ENCODE measurements at regions not wholly inside any gene's neighbourhood (a gene's known extent, or its start where the extent isn't known, plus 50 kb on each side); places are given as distances from the start of the nearest gene placed in this dataset.

DNA sequence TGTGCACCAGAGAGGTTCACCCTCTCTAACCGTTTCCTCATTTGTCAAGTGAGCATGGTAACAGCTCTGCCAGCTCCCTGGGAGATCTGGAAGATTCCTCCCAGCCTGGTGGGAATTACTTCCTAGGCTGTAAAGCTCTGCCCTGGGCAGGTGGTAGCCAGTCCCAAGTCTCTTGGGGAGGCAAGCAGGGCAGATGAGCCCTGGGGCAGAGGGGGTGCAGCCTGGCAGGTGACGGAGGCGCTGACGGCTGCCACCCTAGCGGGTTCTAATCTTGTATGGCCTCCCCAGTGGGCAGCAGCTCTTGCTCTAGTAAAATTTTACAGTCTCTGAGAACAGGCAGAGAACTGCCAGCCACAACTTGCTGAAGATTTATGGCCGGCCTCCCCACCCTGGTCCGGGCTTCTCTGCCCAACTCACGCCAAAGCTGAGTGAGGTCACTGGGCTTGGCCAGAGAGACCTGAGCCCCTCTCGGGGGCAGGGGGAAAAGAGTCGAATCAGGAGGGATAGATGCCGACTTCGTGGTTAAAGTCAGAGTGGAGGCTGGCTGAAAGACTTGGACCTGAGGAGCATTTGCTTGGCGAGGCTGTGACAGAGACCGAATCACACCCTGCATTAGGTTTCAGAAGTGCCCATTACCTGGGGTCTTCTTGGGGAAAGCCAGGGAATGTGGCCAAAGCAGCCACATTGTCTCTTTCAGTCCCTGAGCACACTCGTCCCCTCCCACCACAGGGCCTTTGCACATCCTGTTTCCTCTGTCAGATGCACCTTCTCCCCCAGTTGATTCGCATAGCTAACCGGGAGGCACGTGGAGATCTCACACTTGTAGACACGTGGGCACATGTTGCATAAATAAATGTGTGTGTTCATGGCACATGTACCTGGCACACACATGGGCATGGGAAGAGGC, 188.2 kb downstream of the MN1 start:
- CTCF ChIA-PET = no interaction called here
- POLR2A ChIA-PET (ENCODE audit: low non-redundant PET) = no interaction called here
- TF ChIP-seq, protein P1, sequence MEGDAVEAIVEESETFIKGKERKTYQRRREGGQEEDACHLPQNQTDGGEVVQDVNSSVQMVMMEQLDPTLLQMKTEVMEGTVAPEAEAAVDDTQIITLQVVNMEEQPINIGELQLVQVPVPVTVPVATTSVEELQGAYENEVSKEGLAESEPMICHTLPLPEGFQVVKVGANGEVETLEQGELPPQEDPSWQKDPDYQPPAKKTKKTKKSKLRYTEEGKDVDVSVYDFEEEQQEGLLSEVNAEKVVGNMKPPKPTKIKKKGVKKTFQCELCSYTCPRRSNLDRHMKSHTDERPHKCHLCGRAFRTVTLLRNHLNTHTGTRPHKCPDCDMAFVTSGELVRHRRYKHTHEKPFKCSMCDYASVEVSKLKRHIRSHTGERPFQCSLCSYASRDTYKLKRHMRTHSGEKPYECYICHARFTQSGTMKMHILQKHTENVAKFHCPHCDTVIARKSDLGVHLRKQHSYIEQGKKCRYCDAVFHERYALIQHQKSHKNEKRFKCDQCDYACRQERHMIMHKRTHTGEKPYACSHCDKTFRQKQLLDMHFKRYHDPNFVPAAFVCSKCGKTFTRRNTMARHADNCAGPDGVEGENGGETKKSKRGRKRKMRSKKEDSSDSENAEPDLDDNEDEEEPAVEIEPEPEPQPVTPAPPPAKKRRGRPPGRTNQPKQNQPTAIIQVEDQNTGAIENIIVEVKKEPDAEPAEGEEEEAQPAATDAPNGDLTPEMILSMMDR (conservative IDR thresholded peaks at IDR 0.05; ENCODE audit: low read depth) = no peak

DNA sequence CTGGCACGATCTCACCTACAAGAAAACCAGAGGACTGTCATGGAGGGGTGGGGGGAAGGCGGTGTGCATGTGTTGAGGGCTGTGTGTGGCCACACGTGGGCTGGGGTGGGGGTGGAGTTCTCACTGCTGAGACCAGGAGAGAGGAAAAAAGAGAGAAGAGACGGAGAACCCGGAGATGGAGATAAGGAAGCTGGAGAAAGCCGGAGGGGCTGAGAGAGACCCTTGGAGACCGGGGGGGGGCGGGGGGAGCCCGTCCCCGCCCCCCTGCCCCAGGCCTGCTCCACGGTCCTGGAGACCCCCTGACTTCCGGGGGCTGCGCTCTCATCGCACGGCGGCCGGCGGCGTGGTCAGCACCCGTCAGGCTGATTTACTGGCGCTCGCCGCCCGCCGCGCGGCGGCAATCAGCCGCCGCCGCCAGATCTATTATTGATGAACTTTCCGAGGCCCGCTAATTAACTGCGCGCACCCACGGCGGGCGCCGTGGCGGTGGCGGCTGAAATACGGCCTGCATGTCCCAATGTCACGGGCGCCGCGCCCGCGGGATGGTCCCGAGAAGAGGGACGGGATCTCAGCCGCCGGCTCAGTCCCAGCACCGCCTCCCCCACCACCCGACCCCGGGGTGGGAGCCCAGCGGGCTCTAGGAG, 187.4 kb downstream of the MN1 start:
- POLR2A ChIA-PET (ENCODE audit: low non-redundant PET) = no interaction called here
- DNase-seq (ENCODE audit: low spot score) = no peak
- CTCF ChIA-PET = no interaction called here
- TF ChIP-seq, protein P1 (conservative IDR thresholded peaks at IDR 0.05; ENCODE audit: low read depth) = no peak
- no peak overlapping the region for H3K27ac ChIP-seq

More for the DNA sequence above, 188.2 kb downstream of the MN1 start:
- no peak overlapping the region for H3K27ac ChIP-seq
- no peak for DNase-seq (ENCODE audit: low spot score)

DNA sequence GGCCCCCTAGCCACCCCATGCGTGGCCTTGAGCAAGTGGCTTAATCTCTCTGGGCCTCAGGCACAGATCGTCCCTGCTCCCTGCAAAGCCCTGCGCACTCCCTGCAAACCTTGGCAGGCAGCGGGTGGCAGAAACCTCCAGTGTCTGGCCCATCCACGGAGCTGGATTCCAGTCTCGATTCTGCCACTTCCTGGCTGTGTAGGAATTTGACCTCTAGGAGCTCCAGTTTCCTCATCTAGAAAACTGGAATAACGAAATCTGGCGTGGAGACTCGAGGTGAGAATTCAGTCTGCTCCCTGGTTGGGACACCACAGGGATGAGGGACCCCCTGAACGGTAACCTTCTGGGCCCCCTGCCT, 186.9 kb downstream of the MN1 start:
- no peak for DNase-seq (ENCODE audit: low spot score)
- no peak overlapping the region for H3K27ac ChIP-seq
- ChIA-PET CTCF (no interaction called here), POLR2A (ENCODE audit: low non-redundant PET) (no interaction called here)
- TF ChIP-seq, protein P1 (conservative IDR thresholded peaks at IDR 0.05; ENCODE audit: low read depth) = no peak

DNA sequence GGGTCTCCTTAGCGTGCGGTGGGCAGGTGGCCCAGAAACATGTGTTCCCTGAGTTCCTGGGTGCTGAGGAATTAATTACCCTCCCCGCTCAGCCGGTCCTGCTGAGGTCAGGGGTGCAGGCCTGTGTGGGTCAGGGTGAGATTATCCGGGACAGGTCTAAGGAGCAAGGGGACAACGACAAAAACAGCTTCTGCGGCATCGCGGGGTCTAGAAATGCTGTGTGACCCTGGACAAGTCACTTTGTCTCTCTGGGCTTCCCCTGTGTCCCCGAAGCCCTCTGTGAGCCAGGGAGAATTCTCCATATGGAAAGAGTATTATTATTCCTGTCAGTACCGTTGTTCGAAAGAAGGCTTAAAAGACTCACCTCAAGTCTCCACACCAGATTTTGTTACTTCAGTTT, 186.1 kb downstream of the MN1 start:
- DNase-seq (ENCODE audit: low spot score) = no peak
- CTCF ChIA-PET = no interaction called here

DNA sequence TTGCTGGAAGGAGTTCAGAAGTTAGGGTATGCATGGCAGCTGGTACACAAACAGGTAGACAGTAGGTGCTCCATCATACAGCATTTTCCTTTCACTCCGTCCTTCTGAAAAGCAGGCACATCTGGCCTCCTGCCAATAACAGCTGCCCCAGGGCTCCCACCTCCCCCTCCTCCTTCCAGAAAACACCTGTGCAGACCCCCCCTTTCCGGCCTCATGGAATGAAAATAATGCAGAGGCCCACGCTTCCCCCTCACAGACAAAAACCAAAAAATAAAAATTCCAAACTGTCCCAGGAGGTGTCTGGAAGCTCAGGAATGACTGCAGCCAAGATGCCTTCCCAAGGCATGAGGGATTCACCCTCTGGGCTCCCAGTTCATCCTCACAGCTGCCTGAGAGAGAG, 185.5 kb downstream of the MN1 start:
- ChIA-PET CTCF (no interaction called here), POLR2A (ENCODE audit: low non-redundant PET) (no interaction called here)
- DNase-seq (ENCODE audit: low spot score) = no peak
- H3K27ac ChIP-seq = no peak overlapping the region; the same call in 1 of the 2 replicates
- TF ChIP-seq, protein P1 (conservative IDR thresholded peaks at IDR 0.05; ENCODE audit: low read depth) = no peak

More for the DNA sequence above, 186.1 kb downstream of the MN1 start:
- no peak overlapping the region for H3K27ac ChIP-seq
- TF ChIP-seq, protein P1 (conservative IDR thresholded peaks at IDR 0.05; ENCODE audit: low read depth) = no peak
- POLR2A ChIA-PET (ENCODE audit: low non-redundant PET) = no interaction called here

DNA sequence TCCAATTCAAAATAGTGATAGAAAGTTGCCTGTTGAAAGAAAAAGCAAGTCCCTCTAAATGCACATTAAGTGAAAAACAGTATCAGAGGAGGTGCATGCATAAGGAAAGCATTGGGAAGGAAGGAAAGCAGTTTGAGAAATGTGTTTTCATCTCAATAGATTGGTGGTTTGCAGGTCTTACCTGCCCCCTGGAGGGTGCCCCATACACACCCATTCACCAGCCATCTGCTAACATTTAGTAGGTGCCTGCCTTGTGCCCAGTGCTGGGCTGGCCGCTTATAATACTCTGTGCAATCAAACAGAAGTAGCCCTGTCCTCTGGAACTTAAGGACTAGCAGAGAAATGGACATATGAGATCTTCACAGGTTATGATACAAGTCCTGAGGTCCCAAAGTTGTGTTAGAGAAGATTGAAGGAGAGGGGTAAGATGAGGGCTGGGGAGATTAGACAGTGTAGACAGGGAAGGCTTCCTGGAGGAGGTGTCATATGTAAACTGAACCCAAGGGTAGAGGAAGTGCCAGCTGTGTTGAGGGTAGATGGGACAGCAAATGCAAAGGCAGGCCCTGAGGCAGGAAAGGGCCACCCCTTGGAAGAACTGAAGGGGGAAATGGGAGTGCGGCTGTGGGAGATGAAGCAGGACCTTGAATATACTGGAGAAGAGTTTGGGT, 184.2 kb downstream of the MN1 start:
- TF ChIP-seq, protein P1 (conservative IDR thresholded peaks at IDR 0.05; ENCODE audit: low read depth) = no peak
- POLR2A ChIA-PET (ENCODE audit: low non-redundant PET) = no interaction called here
- H3K27ac ChIP-seq = no peak overlapping the region
- CTCF ChIA-PET = no interaction called here
- DNase-seq (ENCODE audit: low spot score) = no peak
